Ammon's horn (tissue), 1 donor: ENCODE measurements at regions not wholly inside any gene's neighbourhood (a gene's known extent, or its start where the extent isn't known, plus 50 kb on each side); places are given as distances from the start of the nearest gene placed in this dataset.

Experiments used
- DNase-seq: peaks from one replicate; pipeline ENCODE4 v3.0.0-alpha.2; 2016; ENCODE audit warnings: low spot score

- DNase-seq = no peak
Observed at GRCh38 chr7:110144599-110144998, 946.3 kb upstream of the LRRN3 start.

- no peak for DNase-seq
Observed at GRCh38 chr7:110148054-110148453, 942.9 kb upstream of the LRRN3 start.

GRCh38 chr7:110153222-110153621, 937.7 kb upstream of the LRRN3 start:
- DNase-seq = no peak

GRCh38 chr7:110156511-110156910, 934.4 kb upstream of the LRRN3 start:
- DNase-seq = no peak

- no peak for DNase-seq
Observed at GRCh38 chr7:110157631-110158362, 933.1 kb upstream of the LRRN3 start.

- no peak for DNase-seq
Observed at GRCh38 chr7:110168010-110168409, 922.9 kb upstream of the LRRN3 start.

GRCh38 chr7:110170841-110171240, 920.1 kb upstream of the LRRN3 start:
- no peak for DNase-seq

- no peak for DNase-seq
Observed at GRCh38 chr7:110177463-110177862, 913.5 kb upstream of the LRRN3 start.

- DNase-seq = no peak
Observed at GRCh38 chr7:110179037-110179436, 911.9 kb upstream of the LRRN3 start.

GRCh38 chr7:110181768-110182167, 909.2 kb upstream of the LRRN3 start:
- no peak for DNase-seq

- DNase-seq = no peak
Observed at GRCh38 chr7:110186334-110186733, 904.6 kb upstream of the LRRN3 start.

- no peak for DNase-seq
Observed at GRCh38 chr7:110187877-110188554, 902.9 kb upstream of the LRRN3 start.

GRCh38 chr7:110204527-110204926, 886.4 kb upstream of the LRRN3 start:
- no peak for DNase-seq

GRCh38 chr7:110205899-110206298, 885.0 kb upstream of the LRRN3 start:
- DNase-seq = no peak

GRCh38 chr7:110209884-110210283, 881.0 kb upstream of the LRRN3 start:
- DNase-seq = no peak

GRCh38 chr7:110210941-110211608, 879.9 kb upstream of the LRRN3 start:
- DNase-seq = no peak

- DNase-seq = no peak
Observed at GRCh38 chr7:110224643-110225042, 866.3 kb upstream of the LRRN3 start.

- DNase-seq = no peak
Observed at GRCh38 chr7:110246118-110246517, 844.8 kb upstream of the LRRN3 start.

GRCh38 chr7:110253093-110253492, 837.8 kb upstream of the LRRN3 start:
- DNase-seq = no peak

- DNase-seq = no peak
Observed at GRCh38 chr7:110257673-110258072, 833.3 kb upstream of the LRRN3 start.

GRCh38 chr7:110262251-110262650, 828.7 kb upstream of the LRRN3 start:
- DNase-seq = no peak

- no peak for DNase-seq
Observed at GRCh38 chr7:110264288-110264687, 826.6 kb upstream of the LRRN3 start.

GRCh38 chr7:110281362-110281761, 809.6 kb upstream of the LRRN3 start:
- no peak for DNase-seq
